AG09319 (cell line): ENCODE measurements at regions not wholly inside any gene's neighbourhood (a gene's known extent, or its start where the extent isn't known, plus 50 kb on each side); places are given as distances from the start of the nearest gene placed in this dataset.
"Not testable (repeated sequence)": the region's sequence is repeated elsewhere in the genome, so short reads cannot be mapped to it uniquely, and the experiment has no call there.

Source experiments
- DNase-seq: peaks from one replicate; pipeline ENCODE4 v3.0.0-alpha.2; 2010; ENCODE audit warnings: low read depth; ENCODE audit errors: extremely low read depth
- CTCF ChIP-seq: IDR thresholded peaks from 2 replicates; pipeline ENCODE4 v1.5.1; 2011; ENCODE audit warnings: low read depth, mild to moderate bottlenecking, inconsistent platforms, low read length, moderate library complexity

DNA sequence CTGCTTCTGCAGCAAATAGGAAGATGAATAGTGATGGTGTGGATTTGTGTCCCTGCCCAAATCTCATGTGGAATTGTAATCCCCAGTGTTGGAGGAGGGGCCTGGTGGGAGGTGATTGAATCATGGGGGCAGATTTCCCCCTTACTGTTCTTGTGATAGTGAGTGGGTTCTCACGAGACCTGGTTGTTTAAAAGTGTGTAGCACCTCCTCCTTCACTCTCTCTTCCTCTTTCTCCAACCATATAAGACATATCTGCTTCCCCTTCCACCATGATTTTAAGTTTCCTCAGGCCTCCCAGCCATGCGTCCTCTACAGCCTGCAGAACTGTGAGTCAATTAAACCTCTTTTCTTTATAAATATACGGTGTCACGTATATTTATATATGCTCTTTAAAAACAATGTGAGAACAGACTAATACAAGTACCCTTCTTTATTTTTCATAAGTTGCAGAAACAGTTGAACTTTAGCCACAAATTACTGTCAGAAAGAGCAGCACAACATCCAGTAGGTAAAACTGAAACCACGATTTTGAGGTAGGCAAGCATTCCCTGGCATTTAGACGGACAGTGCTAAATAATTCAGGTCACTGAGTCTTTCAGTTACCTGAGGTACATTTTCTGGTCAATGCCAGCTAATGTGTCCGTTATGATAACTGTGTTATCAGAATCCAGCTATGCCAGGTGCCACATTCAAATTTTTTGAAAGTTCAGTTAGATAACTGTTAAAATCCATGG is 79.3 kb upstream of the SPEF2 start:
- no peak for TF ChIP-seq CTCF
- no peak for DNase-seq

GRCh38 chr5:35533156-35533555 is 84.5 kb upstream of the SPEF2 start:
- no peak for TF ChIP-seq CTCF
- no peak for DNase-seq

DNA sequence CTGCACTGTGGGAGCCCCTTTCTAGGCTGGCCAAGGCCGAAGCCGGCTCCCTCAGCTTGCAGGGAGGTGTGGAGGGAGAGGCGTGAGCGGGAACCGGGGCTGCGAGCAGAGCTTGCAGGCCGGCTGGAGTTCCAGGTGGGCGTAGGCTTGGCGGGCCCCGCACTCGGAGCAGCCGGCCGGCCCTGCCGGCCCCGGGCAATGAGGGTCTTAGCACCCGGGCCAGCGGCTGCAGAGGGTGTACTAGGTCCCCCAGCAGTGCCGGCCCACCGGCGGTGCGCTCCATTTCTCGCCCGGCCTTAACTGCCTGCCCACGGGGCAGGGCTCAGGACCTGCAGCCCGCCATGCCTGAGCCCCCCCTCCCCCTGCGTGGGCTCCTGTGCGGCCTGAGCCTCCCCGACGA is 86.1 kb upstream of the SPEF2 start:
- DNase-seq, result not testable (repeated sequence)

DNA sequence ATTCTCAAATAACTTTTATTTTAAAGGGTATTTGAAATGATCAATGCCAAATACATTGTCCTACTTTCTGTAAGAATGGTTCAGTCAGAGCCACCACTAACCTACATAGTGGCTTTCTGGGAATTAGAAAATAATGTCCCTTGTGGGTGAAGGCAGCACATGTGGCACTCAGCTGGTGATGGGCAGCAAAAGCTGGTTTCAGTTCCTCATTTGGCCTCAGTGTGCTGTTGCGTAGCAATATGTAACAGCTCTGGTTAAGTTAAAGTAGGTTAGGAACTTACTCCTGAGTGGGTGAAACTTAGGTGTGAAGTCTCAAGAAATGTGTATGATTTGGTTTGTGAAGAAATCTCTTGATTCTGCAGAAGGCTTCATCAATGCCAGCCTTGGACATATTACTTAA is 99.6 kb upstream of the SPEF2 start:
- no peak for DNase-seq
- no peak for TF ChIP-seq CTCF

DNA sequence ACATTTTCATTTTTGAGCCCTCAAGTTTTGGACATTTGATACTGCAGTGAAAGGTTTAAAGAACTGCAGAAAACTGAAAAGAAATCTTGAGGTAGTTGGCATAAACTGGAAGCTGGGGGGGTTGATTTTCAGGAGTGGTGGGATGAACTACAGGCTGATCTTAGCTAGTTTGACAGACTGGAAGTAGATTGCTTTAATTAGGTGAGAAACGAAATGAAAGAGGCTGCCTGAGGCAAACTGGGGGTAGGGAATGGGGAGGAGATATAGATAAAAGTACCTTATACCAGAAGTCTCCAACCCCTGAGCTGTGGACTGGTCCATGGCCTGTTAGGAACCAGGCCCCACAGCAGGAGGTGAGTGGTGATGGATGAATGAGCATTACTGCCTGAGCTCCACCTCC is 101.4 kb upstream of the SPEF2 start:
- no peak for TF ChIP-seq CTCF
- no peak for DNase-seq

GRCh38 chr5:35513612-35514011 is 104.1 kb upstream of the SPEF2 start:
- no peak for TF ChIP-seq CTCF
- no peak for DNase-seq

DNA sequence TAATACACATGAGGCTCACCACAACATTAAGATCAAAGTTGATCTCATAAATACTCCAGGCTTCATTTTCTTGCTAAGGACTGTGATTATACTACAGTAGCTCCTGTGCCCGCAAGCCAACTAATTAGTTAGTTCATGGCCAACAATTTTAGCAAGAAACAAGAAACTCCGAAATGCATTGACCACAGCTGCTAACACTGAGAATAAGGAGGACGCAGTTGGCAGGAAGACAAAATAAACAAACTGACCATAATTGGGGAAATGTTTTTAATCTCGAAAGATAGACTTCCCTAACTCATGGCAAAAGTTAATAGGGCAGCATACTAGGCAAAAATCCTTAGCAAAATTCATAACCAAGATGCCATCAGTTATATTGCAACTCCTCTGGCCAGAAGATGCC is 115.5 kb upstream of the SPEF2 start:
- no peak for DNase-seq
- TF ChIP-seq CTCF, result no peak

GRCh38 chr5:35488791-35489190 is 128.9 kb upstream of the SPEF2 start:
- no peak for DNase-seq
- no peak for TF ChIP-seq CTCF
